GM12891 (cell line): ENCODE measurements at regions not wholly inside any gene's neighbourhood (a gene's known extent, or its start where the extent isn't known, plus 50 kb on each side); places are given as distances from the start of the nearest gene placed in this dataset.

ENCODE experiments used
- POLR2A ChIP-seq: IDR thresholded peaks from 2 replicates; pipeline ENCODE4 v1.6.1; 2011; ENCODE audit warnings: low read depth, low read length, control low read depth
- POLR2AphosphoS5 ChIP-seq: IDR thresholded peaks from 2 replicates; pipeline ENCODE4 v1.6.1; 2011; ENCODE audit warnings: low read depth, low read length, control low read depth

DNA sequence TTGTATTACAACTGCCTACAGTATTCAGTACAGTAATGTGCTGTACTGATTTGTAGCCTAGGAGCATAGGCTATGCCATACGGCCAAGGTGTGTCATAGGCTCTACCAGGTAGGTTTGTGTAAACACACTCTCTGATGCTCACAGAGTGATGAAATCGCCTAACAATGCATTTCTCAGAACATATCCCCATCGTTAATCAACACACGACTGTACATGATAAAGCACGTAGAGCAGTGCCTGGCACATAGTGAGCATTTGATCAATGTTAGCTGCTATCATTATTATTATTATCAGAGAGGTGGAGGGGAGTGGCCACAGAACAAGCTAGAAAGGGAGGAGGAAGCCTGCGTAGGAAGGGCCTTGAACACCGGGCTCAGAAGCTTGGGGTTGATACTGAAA lies 81.1 kb upstream of the LHX1 start:
- TF ChIP-seq POLR2AphosphoS5 (no peak), POLR2A (no peak)
